KMS-11 (cell line): ENCODE measurements at regions not wholly inside any gene's neighbourhood (a gene's known extent, or its start where the extent isn't known, plus 50 kb on each side); places are given as distances from the start of the nearest gene placed in this dataset.

Source experiments
- H2AFZ ChIP-seq: fragments of 200-600 bp; sonication (generic); 2 replicates; pipeline ENCODE4 v1.6.1; 2016; ENCODE audit warnings: antibody characterized with exemption, mixed run types, low read depth
- H3K27ac ChIP-seq: fragments of 200-600 bp; sonication (generic); 2 replicates; pipeline ENCODE4 v1.6.1; 2016; ENCODE audit warnings: mild to moderate bottlenecking, mixed run types
- H3K27me3 ChIP-seq: fragments of 200-600 bp; sonication (generic); 2 replicates; pipeline ENCODE4 v1.6.1; 2017; ENCODE audit warnings: mild to moderate bottlenecking, low read depth, mixed run types, moderate library complexity; ENCODE audit not compliant: insufficient read depth
- H3K36me3 ChIP-seq: fragments of 200-600 bp; sonication (generic); 2 replicates; pipeline ENCODE4 v1.6.1; 2017; ENCODE audit warnings: mild to moderate bottlenecking, mixed run types; ENCODE audit not compliant: insufficient read depth
- H3K4me1 ChIP-seq: fragments of 200-600 bp; sonication (generic); 2 replicates; pipeline ENCODE4 v1.6.1; 2016; ENCODE audit warnings: mild to moderate bottlenecking, low read depth, mixed run types; ENCODE audit not compliant: poor library complexity, severe bottlenecking
- H3K4me2 ChIP-seq: fragments of 200-600 bp; sonication (generic); 2 replicates; pipeline ENCODE4 v1.7.0; 2016; ENCODE audit warnings: mild to moderate bottlenecking, mixed run types
- H3K4me3 ChIP-seq: fragments of 200-600 bp; sonication (generic); IDR thresholded peaks from 2 replicates; pipeline ENCODE4 v1.6.1; 2017; ENCODE audit warnings: low read depth, low read length, mixed read lengths; ENCODE audit not compliant: insufficient read depth
- H3K79me2 ChIP-seq: fragments of 200-600 bp; sonication (generic); 2 replicates; pipeline ENCODE4 v1.6.1; 2016; ENCODE audit warnings: low read depth, mixed run types; ENCODE audit not compliant: insufficient read depth
- H3K9ac ChIP-seq: fragments of 200-600 bp; sonication (generic); 2 replicates; pipeline ENCODE4 v1.6.1; 2016; ENCODE audit warnings: mild to moderate bottlenecking, mixed run types
- H4K20me1 ChIP-seq: fragments of 200-600 bp; sonication (generic); 2 replicates; pipeline ENCODE4 v1.6.1; 2016; ENCODE audit warnings: mild to moderate bottlenecking, mixed run types; ENCODE audit not compliant: insufficient read depth
- CTCF ChIP-seq: fragments of 200-600 bp; sonication (generic); conservative IDR thresholded peaks from 2 replicates; pipeline ENCODE4 v1.6.1; 2017; ENCODE audit warnings: low read depth, mild to moderate bottlenecking, antibody characterized with exemption, low read length, moderate library complexity, mixed read lengths

DNA sequence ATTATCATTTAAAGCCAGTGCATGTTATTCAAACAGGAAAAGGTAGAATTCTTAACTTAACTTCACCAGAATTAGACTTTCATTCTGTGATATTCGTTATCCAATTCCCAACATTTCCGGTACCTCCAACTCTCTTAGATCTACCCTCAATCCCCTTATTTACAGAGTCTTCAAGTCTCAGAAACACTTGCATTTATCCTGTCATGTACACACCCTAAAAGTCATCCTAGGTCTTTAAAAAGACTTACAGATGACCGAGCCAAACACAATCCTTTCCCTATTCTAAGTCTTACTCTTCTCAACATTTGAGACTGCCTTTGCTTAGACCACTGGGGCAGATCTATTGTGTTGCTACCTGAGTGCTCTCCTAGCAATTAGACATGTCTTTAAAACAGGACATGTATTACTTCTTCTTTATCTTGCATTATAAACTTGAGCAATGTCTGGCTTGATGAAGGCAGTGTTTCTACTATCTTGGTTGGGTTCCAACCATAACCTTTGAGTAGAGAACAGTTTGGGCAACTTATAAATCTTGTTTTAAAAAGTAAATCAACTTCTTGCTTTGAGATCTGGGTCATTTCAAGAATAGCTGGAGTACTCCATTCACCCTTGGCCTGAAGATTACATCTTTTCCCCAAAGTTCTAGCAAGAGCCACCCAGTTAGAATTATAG, 140.6 kb upstream of the PLEKHG7 start:
- H3K4me3 ChIP-seq = no peak overlapping the region
- no peaks in the 10 kb centered on the region for H4K20me1 ChIP-seq

GRCh38 chr12:92561543-92561899, 141.3 kb upstream of the PLEKHG7 start:
- H4K20me1 ChIP-seq = no peaks in the 10 kb centered on the region
- H3K27ac ChIP-seq = no peak overlapping the region
- TF ChIP-seq CTCF = no peak
- no peak overlapping the region for H2AFZ ChIP-seq
- no peak overlapping the region; the same call in 1 of the 2 replicates for H3K4me2 ChIP-seq
- H3K79me2 ChIP-seq = no peaks in the 10 kb centered on the region
- H3K9ac ChIP-seq = no peak overlapping the region
- H3K27me3 ChIP-seq = no peaks in the 10 kb centered on the region
- H3K4me3 ChIP-seq = no peak overlapping the region
- H3K4me1 ChIP-seq = peaks cover 19% of the 10 kb centered on the region
- no peaks in the 10 kb centered on the region for H3K36me3 ChIP-seq

More for the DNA sequence above, 140.6 kb upstream of the PLEKHG7 start:
- H3K4me1 ChIP-seq = peaks cover 14% of the 10 kb centered on the region
- TF ChIP-seq CTCF = no peak
- no peak overlapping the region for H3K27ac ChIP-seq
- no peaks in the 10 kb centered on the region for H3K36me3 ChIP-seq
- no peaks in the 10 kb centered on the region for H3K79me2 ChIP-seq
- H3K9ac ChIP-seq = no peak overlapping the region
- H2AFZ ChIP-seq = no peak overlapping the region
- H3K4me2 ChIP-seq = no peak overlapping the region
- H3K27me3 ChIP-seq = no peaks in the 10 kb centered on the region

GRCh38 chr12:92560713-92561542, 141.9 kb upstream of the PLEKHG7 start:
- H3K27ac ChIP-seq = no peak overlapping the region
- H3K79me2 ChIP-seq = no peaks in the 10 kb centered on the region
- H3K4me3 ChIP-seq = no peak overlapping the region
- TF ChIP-seq CTCF = no peak
- no peaks in the 10 kb centered on the region for H4K20me1 ChIP-seq
- H3K9ac ChIP-seq = no peak overlapping the region
- H3K4me1 ChIP-seq = peaks cover 22% of the 10 kb centered on the region
- no peaks in the 10 kb centered on the region for H3K36me3 ChIP-seq
- H2AFZ ChIP-seq = no peak overlapping the region
- H3K27me3 ChIP-seq = no peaks in the 10 kb centered on the region
- no peak overlapping the region; the same call in 1 of the 2 replicates for H3K4me2 ChIP-seq

- Histone ChIP-seq H3K27me3 (no peaks in the 10 kb centered on the region), H2AFZ (no peak overlapping the region), H3K4me2 (no peak overlapping the region), H3K79me2 (no peaks in the 10 kb centered on the region), H4K20me1 (no peaks in the 10 kb centered on the region), H3K36me3 (no peaks in the 10 kb centered on the region), H3K27ac (no peak overlapping the region), H3K4me3 (no peak overlapping the region), H3K9ac (no peak overlapping the region), H3K4me1 (peaks cover 27% of the 10 kb centered on the region)
- no peak for TF ChIP-seq CTCF
Measured at GRCh38 chr12:92558806-92559205, 144.0 kb upstream of the PLEKHG7 start.
